IMR-90 (cell line): ENCODE measurements at regions not wholly inside any gene's neighbourhood (a gene's known extent, or its start where the extent isn't known, plus 50 kb on each side); places are given as distances from the start of the nearest gene placed in this dataset.
"Not testable (repeated sequence)": the region's sequence is repeated elsewhere in the genome, so short reads cannot be mapped to it uniquely, and the experiment has no call there.

Source experiments
- ATAC-seq: fragments of 200-7000 bp; cut with Tn5 transposase; 2 replicates; pipeline ENCODE4 v1.9.1; 2020; ENCODE audit warnings: low read depth, mild to moderate bottlenecking, moderate library complexity
- BruUV-seq: library from RNA; stranded (reverse); fragments of 400-500 nt; replicated peaks from 2 replicates; lab custom pipeline; 2021; lab: Mats Ljungman, UMichigan
- CTCF ChIA-PET: fragments of 300-600 bp; formaldehyde crosslinking; extraction: SDS; loops from one replicate; lab custom pipeline; 2021; ENCODE audit warnings: antibody characterized with exemption; lab: Yijun Ruan, JAX
- POLR2A ChIA-PET: fragments of 300-600 bp; sonication (Branson Sonifier 250); formaldehyde crosslinking; loops from one replicate; lab custom pipeline; 2022; ENCODE audit warnings: antibody characterized with exemption; ENCODE audit not compliant: unreplicated experiment; lab: Charles Lee
- DNase-seq: peaks from one replicate; pipeline ENCODE4 v3.0.0; 2013
- H2AFZ ChIP-seq: replicated peaks from 2 replicates; pipeline ENCODE3; 2013; ENCODE audit warnings: low read length, mild to moderate bottlenecking; ENCODE audit not compliant: poor library complexity
- H2AK5ac ChIP-seq: 2 replicates; pipeline ENCODE4 v1.6.1; 2013; ENCODE audit warnings: low read depth, low read length, inconsistent platforms
- H2AK9ac ChIP-seq: replicated peaks from 2 replicates; pipeline ENCODE3; 2013; ENCODE audit warnings: mild to moderate bottlenecking, low read depth, low read length, moderate library complexity; ENCODE audit not compliant: poor library complexity
- H2BK120ac ChIP-seq: 2 replicates; pipeline ENCODE4 v1.6.1; 2013; ENCODE audit warnings: low read depth, low read length, inconsistent platforms
- H2BK15ac ChIP-seq: 3 replicates; pipeline ENCODE4 v1.6.1; 2013; ENCODE audit warnings: low read depth, low read length, inconsistent platforms
- H2BK20ac ChIP-seq: 2 replicates; pipeline ENCODE4 v1.6.1; 2013; ENCODE audit warnings: low read depth, mild to moderate bottlenecking, inconsistent platforms, low read length, moderate library complexity
- H2BK5ac ChIP-seq: 2 replicates; pipeline ENCODE4 v1.6.1; 2013; ENCODE audit warnings: mild to moderate bottlenecking, low read depth, low read length, inconsistent platforms; ENCODE audit not compliant: poor library complexity, severe bottlenecking
- H3K14ac ChIP-seq: replicated peaks from 2 replicates; pipeline ENCODE4 v1.6.1; 2013; ENCODE audit warnings: low read depth, low read length, inconsistent platforms
- H3K18ac ChIP-seq: 2 replicates; pipeline ENCODE4 v1.6.1; 2013; ENCODE audit warnings: low read depth, low read length, control low read depth
- H3K23ac ChIP-seq: 2 replicates; pipeline ENCODE4 v1.6.1; 2013; ENCODE audit warnings: low read depth, low read length, inconsistent platforms
- H3K27ac ChIP-seq: 2 replicates; pipeline ENCODE4 v1.5.1; 2013; ENCODE audit warnings: mild to moderate bottlenecking, control low read depth, low read length; ENCODE audit not compliant: insufficient read depth
- H3K27me3 ChIP-seq: 2 replicates; pipeline ENCODE4 v1.6.1; 2013; ENCODE audit warnings: low read length; ENCODE audit not compliant: control insufficient read depth, insufficient read depth
- H3K36me3 ChIP-seq: 2 replicates; pipeline ENCODE4 v1.6.1; 2013; ENCODE audit warnings: low read length, mixed read lengths; ENCODE audit not compliant: control insufficient read depth, insufficient read depth
- H3K4ac ChIP-seq: 2 replicates; pipeline ENCODE4 v1.6.1; 2013; ENCODE audit warnings: low read depth, low read length, inconsistent platforms
- H3K4me1 ChIP-seq: 2 replicates; pipeline ENCODE4 v1.6.1; 2013; ENCODE audit warnings: low read length, mixed read lengths; ENCODE audit not compliant: control insufficient read depth, insufficient read depth
- H3K4me2 ChIP-seq: 2 replicates; pipeline ENCODE4 v1.6.1; 2013; ENCODE audit warnings: low read depth, mild to moderate bottlenecking, control low read depth, low read length, moderate library complexity
- H3K4me3 ChIP-seq: 2 replicates; pipeline ENCODE4 v1.5.1; 2013; ENCODE audit warnings: low read depth, mild to moderate bottlenecking, control low read depth, low read length, moderate library complexity; ENCODE audit not compliant: insufficient read depth
- H3K56ac ChIP-seq: 2 replicates; pipeline ENCODE4 v1.6.1; 2013; ENCODE audit warnings: low read length, inconsistent platforms; ENCODE audit not compliant: insufficient read depth; ENCODE audit errors: extremely low read depth
- H3K79me1 ChIP-seq, 2 experiments: 2 replicates each; pipeline ENCODE4 v1.6.1; 2013; ENCODE audit warnings: low read length in 2 of 2, inconsistent platforms in 1 of 2, low read depth in 1 of 2
- H3K9ac ChIP-seq: 2 replicates; pipeline ENCODE4 v1.6.1; 2013; ENCODE audit warnings: low read depth, low read length, control low read depth
- H3K9me1 ChIP-seq: 2 replicates; pipeline ENCODE4 v1.6.1; 2013; ENCODE audit warnings: low read length, inconsistent platforms; ENCODE audit not compliant: insufficient read depth
- H3K9me3 ChIP-seq: 2 replicates; pipeline ENCODE4 v1.6.1; 2013; ENCODE audit warnings: low read length; ENCODE audit not compliant: control insufficient read depth, insufficient read depth
- H4K20me1 ChIP-seq: 2 replicates; pipeline ENCODE4 v1.6.1; 2013; ENCODE audit warnings: low read length, inconsistent platforms; ENCODE audit not compliant: insufficient read depth
- H4K5ac ChIP-seq: 2 replicates; pipeline ENCODE4 v1.6.1; 2013; ENCODE audit warnings: mild to moderate bottlenecking, low read depth, low read length, control low read depth
- H4K8ac ChIP-seq, 2 experiments: 2 replicates each; pipeline ENCODE4 v1.6.1; 2013; ENCODE audit warnings: low read depth in 2 of 2, low read length in 2 of 2, control low read depth in 1 of 2, inconsistent platforms in 1 of 2
- H4K91ac ChIP-seq: 2 replicates; pipeline ENCODE4 v1.6.1; 2013; ENCODE audit warnings: low read depth, low read length, inconsistent platforms; ENCODE audit not compliant: insufficient read depth
- WGBS, 2 experiments: methylation state at CpG; one replicate each; pipeline versions ENCODE4 v1.1.5 to v1.1.7; 2013; ENCODE audit warnings: missing lambda C conversion rate in 2 of 2; ENCODE audit not compliant: insufficient read length in 1 of 2; ENCODE audit errors: extremely low coverage in 2 of 2; 5-methylcytosine and 5-hydroxymethylcytosine counted together
- dilution Hi-C: fragments of 300-500 bp; cut with HindIII; formaldehyde crosslinking; loops from one replicate; pipeline ENCODE4 v1.14.3; 2018; ENCODE audit warnings: low sequenced_read_pairs; ENCODE audit not compliant: unreplicated experiment
- in situ Hi-C: fragments of 300-500 bp; cut with MboI; formaldehyde crosslinking; loops from 3 replicates; pipeline ENCODE4 v1.14.3; 2019; ENCODE audit warnings: low sequenced_read_pairs, inconsistent platforms, mixed read lengths
- intact Hi-C: fragments of 100-400 bp; cut with micrococcal nuclease; formaldehyde crosslinking; loops from 2 replicates; pipeline ENCODE4 v1.10.0; 2022

GRCh38 chr13:110967156-110967855 is 52.4 kb upstream of the ANKRD10 start:
- H3K4me3 ChIP-seq, H3K14ac ChIP-seq, H2AK9ac ChIP-seq, H3K79me1 ChIP-seq, H3K9ac ChIP-seq, H3K4me2 ChIP-seq, H2AK5ac ChIP-seq, DNase-seq, CTCF ChIA-PET, H3K9me3 ChIP-seq, H3K27me3 ChIP-seq, H3K4me1 ChIP-seq, H3K36me3 ChIP-seq, H2AFZ ChIP-seq, H4K91ac ChIP-seq, H2BK15ac ChIP-seq, ATAC-seq, H3K23ac ChIP-seq, dilution Hi-C loops, H2BK5ac ChIP-seq, H3K56ac ChIP-seq, H4K20me1 ChIP-seq, H4K5ac ChIP-seq, in situ Hi-C loops, H3K18ac ChIP-seq, H3K27ac ChIP-seq, H3K4ac ChIP-seq, H3K9me1 ChIP-seq, BruUV-seq, intact Hi-C loops: not testable (repeated sequence)
- H2BK20ac ChIP-seq: 0 out of 2 replicates have a peak overlapping the region, but pooled peaks have one; percentile 45
- peak overlapping the region in 1 of 2 experiments; percentile 46; a peak in 1 of 4 replicates for H4K8ac ChIP-seq
- WGBS, 2 experiments: no CpG with 5 or more reads among the region's 4 CpGs
- POLR2A ChIA-PET: interaction anchor here (0.6 kb wide), 1 partner anchor 12 kb away, joined by 3 read pairs; no protein-coding TSS in a partner anchor
- H2BK120ac ChIP-seq: 0 out of 2 replicates have a peak overlapping the region, but pooled peaks have one; percentile 23
